CD4-positive, alpha-beta T cell treated with Interleukin-10 for 1 hour (primary cell): ENCODE measurements at regions not wholly inside any gene's neighbourhood (a gene's known extent, or its start where the extent isn't known, plus 50 kb on each side); places are given as distances from the start of the nearest gene placed in this dataset.

Experiments used
- DNase-seq: peaks from one replicate; pipeline ENCODE4 v3.0.0-alpha.2; 2020

DNA sequence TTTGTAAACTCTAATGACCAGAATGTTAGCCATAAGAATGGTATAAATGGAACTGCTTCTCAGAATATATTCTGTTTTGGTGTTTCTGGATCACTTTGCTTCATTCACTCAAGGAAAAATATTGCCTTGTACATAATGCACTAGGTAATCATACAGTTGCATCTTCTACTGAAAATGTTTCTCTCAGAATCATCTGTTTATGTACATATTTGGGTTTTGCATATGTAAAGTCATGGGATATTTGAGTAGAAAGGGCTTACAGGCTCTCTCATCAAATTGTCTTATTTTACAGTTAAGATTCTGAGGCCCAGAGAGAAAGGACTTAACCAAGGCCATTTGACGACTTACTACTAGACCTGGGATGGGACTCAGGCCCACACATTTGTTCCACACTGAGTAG is 97.8 kb upstream of the PALM2AKAP2 start:
- no peak for DNase-seq

DNA sequence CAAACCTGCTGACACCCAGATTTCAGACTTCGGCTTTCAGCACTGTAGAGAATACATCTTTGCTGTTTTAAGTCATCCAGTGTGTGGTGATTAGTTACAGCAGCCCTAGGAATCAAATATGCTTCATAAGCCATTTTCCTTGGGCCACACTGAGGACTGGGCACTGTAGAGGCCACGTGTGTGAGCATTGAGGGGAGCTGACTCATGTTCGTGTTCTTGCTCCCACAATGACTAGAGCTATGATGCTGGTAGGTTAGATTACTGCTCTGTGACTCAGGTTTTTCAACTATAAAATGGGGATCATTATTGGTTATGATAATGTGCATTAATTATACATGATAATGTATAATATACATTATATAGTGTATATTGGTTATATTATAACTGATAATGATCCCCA is 96.5 kb upstream of the PALM2AKAP2 start:
- no peak for DNase-seq

DNA sequence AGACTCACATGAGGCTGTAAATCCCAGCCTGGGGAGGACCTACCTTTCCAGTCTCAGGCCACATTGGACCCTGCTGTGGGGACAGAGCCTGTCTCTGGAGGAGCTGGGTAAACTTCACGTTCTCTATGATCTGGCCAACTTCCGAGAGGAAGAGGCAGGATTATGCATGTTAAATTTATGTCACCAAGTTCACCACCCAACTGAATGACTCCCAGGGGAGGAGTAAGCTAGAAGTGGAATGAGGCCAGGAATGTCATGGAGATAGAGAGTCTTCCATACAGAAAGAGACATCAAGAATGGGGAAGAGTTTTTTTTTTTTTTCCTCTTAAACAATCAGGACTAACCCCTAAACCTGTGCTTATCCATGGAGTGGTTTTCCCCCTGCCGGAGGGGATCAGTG is 90.3 kb upstream of the PALM2AKAP2 start:
- DNase-seq = no peak

DNA sequence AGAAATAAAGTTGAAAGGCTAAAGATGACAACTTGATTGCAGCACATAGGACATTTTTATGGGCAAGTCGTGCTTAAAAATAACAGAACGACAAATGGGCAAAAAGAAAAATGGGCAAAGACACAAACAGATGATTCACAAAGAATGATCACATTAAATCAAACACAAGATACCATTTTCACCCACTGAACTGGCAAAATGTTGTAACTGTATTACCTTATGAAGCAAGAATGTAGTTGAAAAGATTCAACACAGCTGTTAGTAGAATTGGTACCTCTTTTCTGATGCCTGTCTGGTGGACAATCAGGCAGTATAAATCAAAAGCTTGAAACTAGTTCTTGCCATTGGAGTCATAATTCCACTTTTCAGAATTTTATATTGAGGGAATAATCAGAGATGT is 81.0 kb upstream of the PALM2AKAP2 start:
- no peak for DNase-seq

DNA sequence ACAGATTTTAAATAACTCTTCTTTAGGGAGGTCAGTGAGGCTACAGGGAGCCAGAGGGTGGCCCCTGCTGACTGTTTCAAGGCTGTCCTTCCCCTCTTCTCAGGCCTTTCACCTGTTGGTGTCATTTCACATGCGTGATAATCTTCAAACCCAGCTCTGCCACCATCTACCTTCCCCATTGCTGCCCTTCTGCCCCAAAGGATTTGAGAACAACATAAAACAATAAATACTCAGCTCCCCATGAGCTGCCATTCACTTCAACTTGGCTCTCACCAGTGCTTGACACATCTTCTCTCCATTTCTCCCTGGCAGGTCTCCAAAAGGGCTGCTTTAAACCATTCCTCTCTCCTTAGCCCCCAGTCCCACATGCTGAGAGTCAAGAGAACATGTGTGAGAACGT is 75.5 kb upstream of the PALM2AKAP2 start:
- DNase-seq = no peak

DNA sequence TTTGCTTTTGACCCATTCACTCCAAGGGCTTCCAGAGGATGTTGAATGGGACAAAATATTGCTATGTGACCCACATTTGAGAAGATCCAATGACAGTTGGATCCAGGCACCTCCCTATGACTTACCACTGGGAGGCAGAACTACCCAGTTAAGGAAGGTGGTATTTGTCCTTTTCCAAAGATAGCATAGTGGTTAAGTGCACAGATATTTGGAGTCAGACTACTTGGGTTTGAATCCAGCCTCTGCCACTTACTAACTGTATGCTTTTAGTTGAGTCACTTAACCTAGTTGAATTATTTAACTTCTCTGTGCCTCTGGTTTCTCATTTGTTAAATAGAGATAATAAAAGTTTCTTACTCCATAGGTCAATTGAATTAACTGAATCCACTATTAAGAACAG is 74.5 kb upstream of the PALM2AKAP2 start:
- DNase-seq = no peak

DNA sequence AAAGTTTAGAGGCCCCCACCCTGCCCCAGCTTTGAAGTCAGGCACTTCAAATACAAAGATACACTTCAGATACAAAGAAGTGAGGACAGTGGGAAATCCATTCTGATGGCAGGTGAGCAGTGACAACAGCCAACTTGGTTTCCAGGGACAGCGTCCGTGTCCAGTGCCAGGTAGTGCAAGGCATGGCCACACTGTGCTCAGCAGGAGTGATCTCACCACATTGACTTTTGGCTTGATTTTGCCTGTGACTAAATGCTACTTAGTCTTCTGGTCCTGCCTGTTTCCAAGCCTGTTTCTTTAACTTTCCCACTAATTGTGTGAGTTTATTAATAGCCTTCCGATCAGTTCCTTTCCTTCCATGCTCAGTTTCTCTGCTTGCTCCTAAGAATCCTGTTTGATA is 72.6 kb upstream of the PALM2AKAP2 start:
- DNase-seq = no peak

DNA sequence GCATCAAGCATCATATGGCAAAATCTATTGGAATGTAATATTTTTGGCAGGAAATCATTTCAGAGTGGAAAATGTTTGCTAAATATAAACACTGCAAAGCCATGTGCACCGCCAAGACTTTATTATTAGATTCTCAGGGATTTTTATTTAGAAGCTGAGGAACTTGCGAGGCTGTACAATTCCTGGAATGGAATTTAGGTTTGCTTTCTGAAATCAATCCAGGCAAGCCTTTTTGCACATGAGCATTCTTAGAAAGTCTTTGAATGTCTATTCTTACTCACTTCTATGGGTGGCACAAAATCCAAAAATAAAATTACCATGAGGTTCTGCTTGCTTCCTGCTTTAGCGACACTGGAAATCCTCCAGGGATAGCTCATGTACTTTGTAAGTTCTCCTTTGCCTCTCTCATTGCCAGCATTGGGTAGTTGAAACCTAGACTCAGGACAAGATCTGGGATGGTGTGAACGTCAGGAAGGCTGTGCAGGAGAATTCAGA is 71.5 kb upstream of the PALM2AKAP2 start:
- no peak for DNase-seq

DNA sequence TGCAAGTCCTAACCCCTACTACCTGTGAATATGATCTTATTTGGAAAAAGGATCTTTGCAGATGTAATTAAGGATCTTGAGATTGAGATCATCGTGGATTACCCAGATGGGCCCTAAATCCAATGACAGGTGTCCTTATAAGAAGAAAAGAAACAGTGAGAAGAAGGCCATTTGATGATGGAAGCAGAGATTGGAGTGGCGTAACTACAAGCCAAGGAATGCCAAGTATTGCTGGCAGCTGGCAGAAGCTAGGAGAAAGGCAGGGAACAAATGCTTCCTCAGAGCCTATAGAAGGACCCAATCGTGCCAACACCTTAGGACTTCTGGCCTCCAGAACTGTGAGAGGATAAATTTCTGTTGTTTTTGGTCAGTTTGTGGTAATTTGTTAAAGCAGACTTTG is 70.1 kb upstream of the PALM2AKAP2 start:
- no peak for DNase-seq

DNA sequence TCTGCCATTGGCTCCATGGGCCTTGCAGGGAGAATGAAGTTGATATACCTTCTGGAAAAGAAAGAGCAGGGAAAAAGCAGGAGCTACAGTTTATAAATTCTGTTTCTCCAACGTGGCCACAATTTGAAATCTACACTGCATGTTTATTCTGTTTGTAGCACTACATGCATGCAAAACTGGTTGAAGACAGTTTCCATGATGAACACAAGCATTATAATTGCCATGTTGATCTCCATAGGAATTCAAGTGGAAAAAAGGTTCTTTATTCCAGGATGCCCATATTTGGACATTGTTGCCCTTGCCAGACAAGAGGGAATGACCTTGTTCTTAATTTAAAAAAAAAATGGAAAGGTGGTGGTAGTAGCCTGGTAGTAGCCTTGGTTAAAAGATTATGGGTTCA is 69.2 kb upstream of the PALM2AKAP2 start:
- DNase-seq = no peak

DNA sequence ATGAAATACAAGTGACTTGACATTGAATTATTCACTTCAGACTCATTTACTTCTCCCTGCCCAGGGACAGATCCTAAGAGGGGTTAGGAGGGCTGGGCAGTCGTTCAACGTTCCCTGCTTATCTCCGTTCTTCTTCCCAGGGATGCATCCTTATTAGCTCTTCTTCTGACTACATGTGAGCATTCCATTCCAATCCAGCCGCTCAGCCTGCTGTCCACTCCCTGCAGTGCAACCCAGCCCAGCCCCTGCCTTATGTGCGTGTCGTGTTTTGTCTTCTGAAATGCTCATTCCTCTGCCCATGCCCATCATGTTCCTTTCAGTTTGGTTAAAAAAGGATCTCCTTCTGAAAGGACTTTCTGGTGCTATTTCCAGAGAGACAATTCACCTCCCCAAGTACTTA is 64.7 kb upstream of the PALM2AKAP2 start:
- DNase-seq = no peak

DNA sequence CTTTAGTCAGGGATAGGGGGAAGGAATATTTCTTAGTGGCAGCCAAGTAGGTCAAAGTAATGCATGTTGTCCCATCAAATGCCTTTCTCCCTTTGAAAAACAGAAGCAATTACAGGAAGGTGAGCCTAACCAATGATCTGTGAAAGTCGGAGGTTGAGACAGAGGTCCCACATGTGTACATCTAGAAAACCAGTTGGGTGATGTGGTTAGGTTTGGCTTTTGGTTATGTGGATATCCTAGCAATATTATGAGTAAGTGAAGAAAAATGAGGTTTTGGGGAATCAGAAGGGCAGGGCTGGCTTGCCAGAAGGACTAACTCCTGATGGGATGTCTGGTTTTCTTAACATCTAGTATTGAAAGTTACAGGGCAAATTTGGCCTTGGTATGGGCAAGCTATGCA is 63.4 kb upstream of the PALM2AKAP2 start:
- no peak for DNase-seq

DNA sequence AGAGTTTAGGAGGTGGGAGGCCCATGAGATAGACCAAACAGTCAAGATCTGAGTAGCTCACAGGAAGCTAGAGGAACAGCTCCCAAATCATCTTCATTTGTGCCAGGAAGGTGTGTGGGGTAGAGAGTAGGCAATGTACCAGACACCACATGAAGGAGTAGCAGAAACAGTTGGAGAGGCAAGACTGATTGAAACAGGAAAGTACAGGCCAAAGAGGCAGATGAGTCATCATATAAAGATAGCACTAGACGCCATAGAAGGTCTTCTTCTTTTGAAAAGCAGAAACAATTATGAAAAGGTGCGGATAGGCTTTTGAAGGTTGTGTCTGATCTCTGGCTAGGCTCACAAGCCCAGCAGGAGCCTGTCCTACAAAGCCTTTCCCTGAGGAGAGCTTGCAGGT is 62.7 kb upstream of the PALM2AKAP2 start:
- no peak for DNase-seq

DNA sequence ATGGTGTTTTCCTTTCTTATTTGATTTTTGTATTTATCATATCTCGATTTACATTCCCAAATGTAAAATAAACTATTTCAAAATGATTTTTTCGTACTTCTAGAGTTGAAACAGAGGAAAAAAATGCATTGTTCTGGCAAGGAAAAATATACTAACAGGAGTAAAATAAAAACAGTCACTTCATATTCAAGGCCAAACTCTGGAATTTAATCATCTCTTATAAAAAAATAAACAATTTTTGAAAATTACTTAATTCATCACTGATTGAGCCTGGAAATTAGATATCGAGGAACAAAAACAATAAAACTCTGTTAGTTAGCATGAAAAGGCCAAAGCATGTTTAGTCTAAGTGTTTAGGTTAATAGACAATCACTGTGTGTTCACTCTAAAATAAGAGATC is 61.1 kb upstream of the PALM2AKAP2 start:
- no peak for DNase-seq

DNA sequence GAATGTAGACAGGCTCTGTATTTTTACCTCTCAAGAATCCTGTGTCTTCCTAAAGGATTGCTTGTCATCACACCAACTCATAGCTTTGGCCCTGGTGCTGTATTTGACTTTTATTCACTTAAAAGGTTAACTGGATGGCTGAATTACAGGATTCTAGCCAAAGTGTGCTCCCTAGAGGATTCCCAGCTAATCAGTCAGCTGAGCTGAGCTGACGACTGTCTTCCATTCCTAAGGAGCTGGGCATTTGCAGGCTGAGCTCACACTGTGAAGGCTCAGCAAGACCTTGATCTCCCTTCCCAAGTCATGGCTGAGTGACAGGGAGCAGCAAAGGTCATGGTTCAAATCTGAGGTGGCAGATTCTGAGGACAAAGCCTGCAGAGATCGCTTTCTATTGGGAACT is 59.0 kb upstream of the PALM2AKAP2 start:
- no peak for DNase-seq

DNA sequence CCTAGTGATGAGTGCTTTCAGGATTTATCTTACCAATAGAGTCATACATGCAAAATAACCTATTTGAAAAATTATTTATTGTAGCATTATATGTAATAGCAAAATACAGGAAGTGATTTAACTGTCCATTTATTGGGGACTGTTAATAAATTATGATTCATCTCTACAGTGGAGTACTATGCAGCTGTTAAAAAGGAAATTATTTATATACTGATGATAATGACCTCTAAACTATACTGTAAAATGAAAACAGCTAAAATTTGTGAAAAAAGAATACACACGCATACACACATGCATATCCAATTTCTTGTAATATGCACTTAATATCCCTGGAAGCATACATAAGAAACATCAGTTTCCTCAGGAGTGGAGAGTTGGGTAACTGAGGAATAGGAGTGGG is 58.0 kb upstream of the PALM2AKAP2 start:
- DNase-seq = no peak

DNA sequence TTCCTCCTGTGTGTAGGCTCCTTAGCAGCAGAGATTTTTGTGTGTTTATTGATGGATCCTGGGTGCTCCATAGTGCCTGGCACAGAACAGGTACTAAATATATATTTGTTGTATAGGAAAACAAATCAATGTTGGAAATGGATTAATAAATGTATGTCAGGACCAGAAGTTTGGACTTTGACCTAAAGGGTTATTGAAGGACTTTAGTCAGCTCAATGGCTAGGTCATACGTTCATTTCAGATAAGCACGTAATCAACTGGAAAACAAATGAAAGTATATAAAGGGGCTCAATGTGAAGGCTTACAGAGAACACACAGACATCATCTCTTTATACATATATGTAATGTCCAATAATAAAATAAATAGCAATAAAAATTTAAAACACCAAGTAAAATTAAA is 56.2 kb upstream of the PALM2AKAP2 start:
- no peak for DNase-seq

DNA sequence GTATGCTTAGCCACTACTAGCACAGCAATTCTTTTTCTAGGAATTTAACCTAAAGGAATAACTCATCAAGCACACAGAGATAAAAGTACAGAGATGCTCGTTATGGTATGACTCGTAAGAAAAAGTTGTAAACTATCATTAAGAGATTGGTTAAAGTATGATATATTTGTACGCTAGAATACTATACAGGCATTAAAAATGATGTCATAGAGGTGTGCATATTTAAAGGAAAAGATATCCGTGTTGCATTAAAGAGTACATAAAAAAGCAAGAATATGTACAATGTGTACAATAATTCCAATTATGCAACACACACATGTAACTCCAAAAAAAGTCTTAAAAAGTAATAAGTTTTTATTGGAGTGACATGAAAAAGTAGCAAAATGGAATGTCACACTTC is 54.5 kb upstream of the PALM2AKAP2 start:
- no peak for DNase-seq

DNA sequence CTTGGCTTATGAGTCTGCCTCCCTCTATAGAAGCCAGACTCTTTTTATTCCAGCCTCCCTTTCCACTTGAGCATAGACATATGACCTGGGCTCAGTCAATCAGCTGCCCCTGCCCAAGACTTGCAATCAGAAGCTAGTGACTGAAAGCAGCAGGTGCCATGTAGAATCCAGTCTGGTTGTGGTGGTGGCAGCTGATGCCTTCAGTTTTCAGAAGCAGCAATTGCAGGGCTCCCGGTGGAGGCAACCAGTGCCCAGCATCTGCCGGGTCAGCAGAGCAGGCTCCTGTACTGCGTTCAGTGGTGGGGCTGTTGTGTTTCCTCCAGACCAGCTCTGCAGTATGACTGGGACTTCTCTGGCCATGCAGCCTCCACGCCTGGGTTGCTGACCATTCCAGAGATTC is 53.9 kb upstream of the PALM2AKAP2 start:
- DNase-seq = no peak

DNA sequence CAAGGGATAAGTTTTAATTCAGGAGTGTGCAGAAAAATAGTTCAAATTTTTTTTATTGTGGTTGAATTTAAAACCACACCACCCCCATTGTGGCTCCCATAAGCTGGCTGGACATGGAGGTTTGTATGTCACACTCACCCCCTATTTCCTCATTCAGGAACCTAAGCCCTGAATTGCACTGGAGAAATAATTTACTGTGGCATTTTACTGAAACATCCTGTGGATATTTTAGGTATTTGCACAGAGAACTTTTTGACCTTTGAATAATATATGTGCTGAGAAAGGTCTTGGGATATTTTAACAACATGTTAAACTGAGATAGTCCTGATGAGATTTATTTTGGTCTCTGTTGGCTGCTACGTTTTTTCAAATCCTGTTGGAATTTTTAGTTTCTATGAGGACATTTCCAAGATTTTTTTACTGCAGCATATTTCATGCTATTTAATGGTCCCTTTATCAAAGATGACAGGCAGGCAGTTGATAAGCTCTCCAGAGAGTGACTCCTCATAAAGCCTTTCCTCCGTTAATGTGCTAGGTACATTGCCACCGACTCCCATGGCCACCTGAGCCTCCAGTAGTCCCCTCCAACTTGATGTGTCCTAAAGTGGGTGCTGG is 51.2 kb upstream of the PALM2AKAP2 start:
- no peak for DNase-seq

DNA sequence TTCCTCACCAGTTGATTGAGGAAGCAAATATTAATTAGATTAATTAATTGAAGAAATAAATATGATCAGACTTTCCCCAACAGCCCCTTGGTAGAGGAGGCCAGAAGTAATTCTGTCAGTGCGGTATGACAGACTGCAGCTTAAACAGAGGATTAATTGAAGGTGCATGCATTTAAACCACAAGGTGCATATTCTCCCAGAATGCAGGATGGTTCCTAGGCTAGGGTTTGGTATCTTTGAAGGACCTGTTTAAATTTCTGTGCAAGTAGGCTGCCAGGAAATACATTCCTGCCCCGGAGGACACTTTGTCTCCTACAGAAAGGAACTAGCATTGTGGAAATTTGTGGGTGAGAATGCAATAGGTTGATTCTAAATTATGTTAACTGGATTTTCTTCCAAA is 50.5 kb upstream of the PALM2AKAP2 start:
- no peak for DNase-seq
